Lower lobe of right lung (tissue), 2 donors: ENCODE measurements at regions not wholly inside any gene's neighbourhood (a gene's known extent, or its start where the extent isn't known, plus 50 kb on each side); places are given as distances from the start of the nearest gene placed in this dataset.
A peak's percentile ranks its signal among the peaks of the same experiment; 100 is the strongest.
"Not testable (repeated sequence)": the region's sequence is repeated elsewhere in the genome, so short reads cannot be mapped to it uniquely, and the experiment has no call there.

Source experiments
- ATAC-seq, 2 donors: fragments of 200-7000 bp; cut with Tn5 transposase; one replicate each; pipeline ENCODE4 v1.9.1; 2020 to 2022; ENCODE audit warnings: mild to moderate bottlenecking in 2 of 2, moderate library complexity in 2 of 2
- DNase-seq: peaks from one replicate; pipeline ENCODE4 v3.0.0-alpha.2; 2020
- H3K27ac ChIP-seq: fragments of 200-600 bp; one replicate; pipeline ENCODE4 v1.8.0; 2022
- H3K27me3 ChIP-seq: fragments of 200-600 bp; one replicate; pipeline ENCODE4 v1.8.0; 2022; ENCODE audit warnings: low read depth
- H3K36me3 ChIP-seq: fragments of 200-600 bp; one replicate; pipeline ENCODE4 v1.8.0; 2022; ENCODE audit warnings: mild to moderate bottlenecking
- H3K4me1 ChIP-seq: fragments of 200-600 bp; one replicate; pipeline ENCODE4 v1.8.0; 2022
- H3K4me3 ChIP-seq: fragments of 200-600 bp; one replicate; pipeline ENCODE4 v1.8.0; 2022; ENCODE audit warnings: mild to moderate bottlenecking
- H3K9me3 ChIP-seq: fragments of 200-600 bp; one replicate; pipeline ENCODE4 v1.8.0; 2022
- CTCF ChIP-seq: fragments of 200-600 bp; IDR thresholded peaks from one replicate; pipeline ENCODE4 v1.8.0; 2022; ENCODE audit warnings: antibody characterized with exemption, mild to moderate bottlenecking
- intact Hi-C: fragments of 100-400 bp; cut with DNase I; formaldehyde crosslinking; loops from one replicate; pipeline ENCODE4 v1.11.0; 2022
- donor health status: DM: no; HTN: yes; CAD: no; lungs with severe emphysema.

- H3K36me3 ChIP-seq, ATAC-seq, H3K27ac ChIP-seq, H3K4me3 ChIP-seq, H3K27me3 ChIP-seq, DNase-seq, intact Hi-C loops, H3K9me3 ChIP-seq, H3K4me1 ChIP-seq: not testable (repeated sequence)
- TF ChIP-seq CTCF: peak; percentile 29
Measured at GRCh38 chr18:14415806-14416205, 127.6 kb downstream of the POTEC start.

GRCh38 chr18:14415399-14415798 lies 128.0 kb downstream of the POTEC start:
- intact Hi-C loops, H3K4me1 ChIP-seq, H3K9me3 ChIP-seq, ATAC-seq, H3K27me3 ChIP-seq, H3K27ac ChIP-seq, H3K4me3 ChIP-seq, H3K36me3 ChIP-seq, DNase-seq: not testable (repeated sequence)

DNA sequence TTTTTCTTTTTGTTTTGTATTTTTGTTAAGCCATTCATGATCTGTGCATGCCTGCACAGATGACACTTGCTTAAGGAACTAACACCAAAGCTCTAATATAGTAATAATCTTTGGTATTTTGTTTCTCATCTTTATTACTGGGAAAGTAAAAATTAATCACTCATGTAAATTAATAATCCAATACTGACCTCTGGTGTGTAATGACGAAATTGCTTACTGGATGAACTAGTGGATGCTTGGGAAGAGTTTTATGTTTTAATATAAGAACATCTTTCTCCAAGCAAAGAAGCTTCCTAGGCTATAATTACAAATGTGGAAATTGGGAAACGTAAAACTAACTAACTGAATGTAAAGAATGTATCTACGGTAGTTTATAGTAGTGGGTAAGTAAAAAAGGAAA lies 147.9 kb downstream of the POTEC start:
- H3K27ac ChIP-seq, H3K4me3 ChIP-seq, ATAC-seq, H3K27me3 ChIP-seq, H3K4me1 ChIP-seq, DNase-seq, intact Hi-C loops, H3K9me3 ChIP-seq, H3K36me3 ChIP-seq: not testable (repeated sequence)
- TF ChIP-seq CTCF: peak; percentile 23

GRCh38 chr18:14393563-14394103 lies 149.8 kb downstream of the POTEC start:
- H3K27me3 ChIP-seq, H3K4me3 ChIP-seq, ATAC-seq, H3K9me3 ChIP-seq, DNase-seq, H3K36me3 ChIP-seq, intact Hi-C loops, H3K4me1 ChIP-seq, H3K27ac ChIP-seq: not testable (repeated sequence)

- H3K4me1 ChIP-seq, ATAC-seq, H3K4me3 ChIP-seq, H3K27me3 ChIP-seq, intact Hi-C loops, DNase-seq, H3K36me3 ChIP-seq, H3K9me3 ChIP-seq, H3K27ac ChIP-seq: not testable (repeated sequence)
Measured at GRCh38 chr18:14392604-14393003, 150.8 kb downstream of the POTEC start.

DNA sequence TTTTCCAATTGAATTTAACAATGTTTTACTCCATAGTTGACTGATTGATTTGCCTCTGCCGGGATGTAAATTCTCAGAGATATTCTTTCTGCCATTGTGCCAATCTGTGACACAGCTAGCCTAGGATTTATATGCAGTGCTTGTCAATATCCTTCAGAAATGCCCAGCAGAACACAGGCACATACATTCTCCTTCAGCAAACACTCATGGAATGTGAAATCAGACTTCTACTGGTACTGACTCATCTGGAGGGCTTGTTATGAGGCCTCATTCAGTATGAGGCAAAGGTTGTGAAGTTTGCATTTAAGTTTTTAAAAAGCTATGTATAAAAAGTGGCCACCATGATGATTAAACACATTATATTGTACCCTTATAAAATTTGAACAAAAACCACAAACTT lies 158.4 kb downstream of the POTEC start:
- not testable (repeated sequence) for H3K4me1 ChIP-seq, ATAC-seq

DNA sequence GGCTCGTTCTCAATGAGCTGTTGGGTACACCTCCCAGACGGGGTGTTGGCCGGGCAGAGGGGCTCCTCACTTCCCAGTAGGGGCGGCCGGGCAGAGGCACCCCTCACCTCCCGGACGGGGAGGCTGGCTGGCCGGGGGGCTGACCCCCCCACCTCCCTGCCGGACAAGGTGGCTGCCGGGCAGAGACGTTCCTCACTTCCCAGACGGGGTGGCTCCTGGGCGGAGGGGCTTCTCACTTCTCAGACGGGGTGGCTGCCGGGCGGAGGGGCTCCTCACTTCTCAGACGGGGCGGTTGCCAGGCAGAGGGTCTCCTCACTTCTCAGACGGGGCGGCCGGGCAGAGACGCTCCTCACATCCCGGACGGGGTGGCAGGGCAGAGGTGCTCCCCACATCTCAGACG lies 160.7 kb downstream of the POTEC start:
- H3K4me1 ChIP-seq, H3K4me3 ChIP-seq, H3K27ac ChIP-seq, H3K27me3 ChIP-seq, H3K36me3 ChIP-seq, DNase-seq, ATAC-seq, intact Hi-C loops, H3K9me3 ChIP-seq: not testable (repeated sequence)

More for the DNA sequence above, 158.4 kb downstream of the POTEC start:
- H3K9me3 ChIP-seq, H3K4me3 ChIP-seq, H3K36me3 ChIP-seq, H3K27me3 ChIP-seq, H3K27ac ChIP-seq, DNase-seq, intact Hi-C loops: not testable (repeated sequence)

DNA sequence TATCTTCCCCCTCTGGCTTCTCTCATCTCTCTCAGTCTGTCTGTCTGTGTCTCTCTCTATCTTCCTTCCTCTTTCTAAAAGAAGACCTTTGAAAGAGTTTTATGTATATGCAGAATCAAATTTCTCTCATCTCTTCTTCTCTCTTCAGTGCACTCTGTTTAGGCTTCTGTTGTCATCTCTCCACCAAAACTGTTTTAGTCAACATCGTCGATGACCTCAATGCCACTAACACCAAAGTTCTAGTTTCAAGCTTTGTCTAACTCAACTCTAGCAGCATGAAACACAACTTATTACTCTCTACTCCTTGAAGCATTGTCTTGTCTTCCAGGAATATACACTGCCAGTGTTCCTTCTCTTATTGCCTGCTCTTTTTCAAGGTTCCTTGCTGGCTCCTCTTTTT lies 163.9 kb downstream of the POTEC start:
- H3K27me3 ChIP-seq, H3K36me3 ChIP-seq, H3K27ac ChIP-seq, H3K4me1 ChIP-seq, H3K4me3 ChIP-seq, H3K9me3 ChIP-seq, intact Hi-C loops, ATAC-seq, DNase-seq: not testable (repeated sequence)

DNA sequence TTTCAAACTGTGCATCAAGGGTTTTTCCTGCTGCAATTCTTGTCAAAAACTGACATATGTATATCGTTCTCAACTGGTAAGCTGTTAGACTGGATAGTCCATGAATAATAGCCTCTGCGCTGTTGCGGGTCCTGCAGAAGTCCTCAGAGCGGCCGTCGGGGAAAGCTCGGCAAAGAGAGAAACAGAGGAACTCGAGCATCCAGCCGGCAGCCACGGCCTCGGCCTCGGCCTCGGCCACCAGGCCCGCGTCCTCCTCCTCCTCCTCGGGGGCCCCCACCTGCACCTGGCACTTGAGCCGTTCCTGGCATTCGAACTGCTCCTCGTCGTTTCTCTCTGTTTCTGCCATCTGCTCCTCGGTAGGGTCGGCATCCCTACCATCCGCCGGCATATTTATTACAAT lies 165.0 kb downstream of the POTEC start:
- H3K4me3 ChIP-seq, H3K4me1 ChIP-seq, intact Hi-C loops, ATAC-seq, H3K27me3 ChIP-seq, DNase-seq, H3K27ac ChIP-seq, H3K9me3 ChIP-seq, H3K36me3 ChIP-seq: not testable (repeated sequence)

DNA sequence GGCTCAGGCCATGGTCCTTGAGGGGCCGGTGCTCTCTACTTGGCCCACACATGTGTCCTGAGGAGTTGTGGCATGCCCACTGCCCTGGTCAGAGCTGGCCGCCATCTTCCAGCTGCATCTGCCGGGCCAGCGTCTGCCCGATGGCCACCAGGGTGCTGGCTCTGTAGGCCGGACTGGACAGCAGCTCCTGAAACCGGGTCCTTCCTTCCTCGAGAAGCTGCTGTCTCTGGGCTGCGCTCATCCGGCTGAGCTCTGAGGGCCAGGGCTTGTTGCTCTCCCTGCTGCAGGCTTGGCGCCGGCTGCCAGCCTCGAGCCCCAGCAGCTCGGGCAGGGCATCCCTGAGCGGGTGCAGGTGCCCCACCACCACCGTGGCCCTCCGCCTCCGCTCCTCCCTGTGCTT lies 182.1 kb downstream of the POTEC start:
- H3K9me3 ChIP-seq, H3K4me1 ChIP-seq, intact Hi-C loops, ATAC-seq, H3K27ac ChIP-seq, H3K27me3 ChIP-seq, H3K4me3 ChIP-seq, H3K36me3 ChIP-seq, DNase-seq: not testable (repeated sequence)

DNA sequence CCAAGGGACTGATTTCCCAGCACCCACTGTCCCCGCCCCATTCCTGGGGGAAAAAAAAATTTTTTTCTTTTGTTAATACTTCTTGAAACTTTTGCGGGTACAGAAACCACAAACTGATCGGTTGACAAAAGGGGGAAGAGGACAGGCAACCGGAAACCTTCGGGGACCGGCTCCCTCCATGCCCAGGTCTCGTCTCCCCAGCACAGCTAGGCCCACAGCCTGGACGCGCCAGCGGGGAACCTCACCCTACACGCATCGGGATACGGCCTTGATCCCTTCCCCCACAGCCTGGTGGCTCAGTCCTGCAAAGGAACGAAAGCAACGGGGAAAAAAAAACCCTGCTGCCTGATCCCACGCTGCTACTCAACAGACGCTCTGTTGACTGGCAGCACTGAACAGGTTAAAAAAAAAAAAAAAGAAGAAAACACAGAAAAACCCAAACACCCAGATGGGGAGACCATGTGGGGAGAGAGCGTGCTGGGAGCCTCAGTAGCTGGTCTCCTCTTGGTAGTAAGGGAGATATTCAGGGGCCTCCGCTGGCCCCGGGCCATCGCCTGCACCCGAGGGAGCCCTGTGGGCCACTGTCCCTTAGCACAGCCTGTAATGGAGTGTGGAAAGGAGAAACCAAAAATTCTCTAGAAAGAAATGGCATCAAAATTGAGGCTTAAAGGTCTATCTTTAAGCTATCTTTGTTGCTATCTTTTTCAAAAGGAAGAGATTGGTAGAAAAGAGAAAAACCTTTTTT lies 185.7 kb downstream of the POTEC start:
- intact Hi-C loops, H3K4me1 ChIP-seq, H3K36me3 ChIP-seq, H3K4me3 ChIP-seq, H3K27me3 ChIP-seq, H3K27ac ChIP-seq, ATAC-seq, H3K9me3 ChIP-seq, DNase-seq: not testable (repeated sequence)

DNA sequence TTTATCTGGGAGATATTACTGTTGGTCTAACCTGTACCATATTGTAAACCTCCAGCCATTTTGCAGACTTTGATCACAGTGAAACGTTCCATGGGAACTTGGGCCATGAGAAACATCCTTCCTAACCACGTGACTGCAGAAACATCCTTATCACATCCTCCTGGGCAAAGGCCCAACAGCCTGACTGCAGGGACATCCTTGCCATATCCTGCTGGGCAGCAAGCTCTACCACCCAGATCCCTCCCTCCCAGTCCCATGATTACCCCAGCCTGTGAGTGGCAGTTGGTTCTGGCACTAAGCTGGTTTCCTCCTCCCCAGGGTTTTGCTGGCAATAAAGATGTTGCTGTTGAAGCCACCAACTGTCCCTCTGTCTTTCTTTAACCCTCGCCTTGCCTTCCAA lies 201.2 kb downstream of the POTEC start:
- DNase-seq, H3K27ac ChIP-seq, H3K4me3 ChIP-seq, H3K36me3 ChIP-seq, ATAC-seq, H3K4me1 ChIP-seq, H3K9me3 ChIP-seq, H3K27me3 ChIP-seq, intact Hi-C loops: not testable (repeated sequence)
